ENCODE measurements at regions not wholly inside any gene's neighbourhood (a gene's known extent, or its start where the extent isn't known, plus 50 kb on each side); places are given as distances from the start of the nearest gene placed in this dataset.

GRCh38 chr2:118479020-118479419 is 368.4 kb downstream of the EN1 start:
- FAIRE-seq (no peak), DNase-seq (ENCODE audit: low spot score in 2 of 2) (no peak)

DNA sequence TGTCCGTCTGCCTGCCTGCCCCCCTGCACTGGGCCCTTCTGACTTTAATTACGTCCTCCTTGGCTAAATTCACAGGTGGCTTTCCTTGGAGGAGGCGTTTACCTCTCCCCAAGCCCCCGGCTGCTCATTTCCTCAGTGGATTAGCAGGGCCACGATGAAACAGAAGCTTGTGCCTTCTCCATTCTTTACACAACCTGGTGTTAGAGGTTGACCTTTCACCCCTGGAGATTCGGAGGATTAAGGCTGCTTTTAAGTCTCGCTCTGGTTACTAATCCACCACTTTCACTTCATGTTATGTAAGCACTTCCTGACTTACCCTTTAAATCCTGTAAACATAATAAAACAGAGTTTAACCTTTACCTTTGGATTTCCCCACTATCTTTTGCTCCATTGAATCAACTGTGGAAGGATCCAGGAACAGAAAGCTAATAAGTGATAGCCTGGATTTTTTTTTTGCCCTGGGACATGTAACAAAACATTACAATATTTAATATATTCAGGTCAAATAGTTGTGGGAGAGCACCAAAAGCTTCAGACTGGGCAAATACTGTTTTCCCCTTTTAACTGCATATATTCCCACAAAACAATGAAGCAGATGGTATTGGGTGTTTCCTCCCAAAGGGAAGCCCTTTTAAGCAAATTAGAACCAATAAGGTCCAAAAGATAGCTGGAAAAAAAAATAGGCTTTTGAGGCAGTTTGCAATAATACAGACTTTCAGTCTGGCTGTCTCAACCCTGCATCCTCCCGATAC is 370.2 kb downstream of the EN1 start:
- DNase-seq (ENCODE audit: low spot score in 2 of 2) (no peak), FAIRE-seq (no peak)

DNA sequence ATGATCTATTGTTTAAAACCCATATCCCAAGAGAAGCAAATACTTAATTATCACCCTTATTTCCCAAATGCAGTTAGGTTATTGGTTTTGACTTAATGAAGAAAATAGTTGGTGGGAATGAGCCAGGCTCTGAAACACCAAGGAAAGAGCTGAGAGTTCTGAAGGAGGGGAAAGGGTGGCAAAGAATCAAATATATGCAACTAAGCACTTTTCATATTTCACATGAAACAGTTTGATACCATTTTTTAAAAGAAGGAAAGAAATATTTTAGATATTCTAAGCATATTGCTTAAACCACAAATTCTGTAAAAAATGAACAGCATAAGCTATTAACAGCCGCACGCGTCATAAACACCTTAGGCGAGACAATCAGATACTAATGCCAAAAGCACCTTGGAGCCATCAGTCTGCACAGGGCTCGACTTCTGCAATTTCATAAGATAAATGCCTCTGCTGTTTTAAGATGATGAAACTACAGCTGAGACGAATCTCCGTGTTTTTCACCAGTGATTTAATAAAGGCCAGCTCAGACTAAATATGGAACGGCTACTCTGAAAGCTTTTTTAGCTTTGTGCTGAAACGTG is 371.7 kb downstream of the EN1 start:
- DNase-seq (ENCODE audit: low spot score in 2 of 2) (no peak), FAIRE-seq (no peak)

GRCh38 chr2:118474541-118474920 is 372.9 kb downstream of the EN1 start:
- FAIRE-seq (no peak), DNase-seq (ENCODE audit: low spot score in 2 of 2) (no peak)

DNA sequence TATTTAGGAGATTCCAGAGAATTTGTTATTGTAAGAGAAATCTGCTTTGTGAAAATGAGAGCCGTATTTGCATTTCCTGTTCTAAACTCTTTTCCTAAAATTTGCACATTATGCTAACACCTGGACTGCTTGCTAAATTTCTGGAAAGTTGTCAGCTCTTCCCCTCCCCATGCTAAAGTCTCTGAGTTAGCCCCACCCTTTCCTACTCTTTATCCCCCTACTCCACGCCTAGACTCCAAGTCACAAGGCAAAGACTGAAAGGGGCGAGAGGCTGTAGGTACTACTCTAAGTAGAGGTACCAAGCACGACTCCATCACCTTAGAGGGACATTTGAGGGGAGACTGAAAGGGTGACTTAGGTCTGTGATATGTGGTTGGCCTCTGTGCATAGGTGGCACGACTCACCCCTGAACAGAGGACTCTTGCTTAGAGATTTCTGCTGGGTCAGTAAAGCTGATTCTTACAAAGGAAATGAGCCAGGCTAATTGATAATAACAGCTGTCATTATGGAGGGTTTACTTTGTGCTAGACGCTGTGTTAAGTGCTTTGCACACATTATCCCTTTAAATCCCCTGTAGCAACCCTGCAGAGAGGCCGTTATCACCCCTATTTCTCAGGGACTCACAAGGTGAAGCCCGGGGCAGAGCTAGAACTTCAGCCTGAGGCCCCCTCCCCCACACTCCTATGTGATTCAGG is 373.5 kb downstream of the EN1 start:
- FAIRE-seq = no peak
- DNase-seq (ENCODE audit: low spot score in 2 of 2) = no peak

GRCh38 chr2:118473241-118473640 is 374.2 kb downstream of the EN1 start:
- no peak for DNase-seq (ENCODE audit: low spot score in 2 of 2)
- no peak for FAIRE-seq

DNA sequence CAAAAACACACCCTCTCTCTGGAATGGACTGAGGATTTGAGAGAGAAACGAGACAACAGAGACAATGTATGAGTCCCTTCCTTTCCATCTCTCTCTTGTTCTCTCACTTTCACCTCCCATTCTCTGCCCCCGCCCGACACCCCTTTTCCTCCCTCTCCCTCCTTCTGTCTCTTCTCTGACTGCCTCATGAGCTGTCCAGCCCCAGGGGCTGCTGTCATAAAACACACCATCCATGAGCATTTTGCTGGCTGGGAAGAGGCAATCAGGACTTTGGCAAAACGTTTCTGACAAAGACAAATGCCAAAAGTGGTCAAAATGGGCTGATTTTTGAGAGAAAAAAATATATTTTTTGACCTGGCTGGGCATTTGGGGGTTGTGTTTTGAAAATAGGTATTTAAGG is 377.2 kb downstream of the EN1 start:
- FAIRE-seq = no peak
- DNase-seq (ENCODE audit: low spot score in 2 of 2) = no peak

DNA sequence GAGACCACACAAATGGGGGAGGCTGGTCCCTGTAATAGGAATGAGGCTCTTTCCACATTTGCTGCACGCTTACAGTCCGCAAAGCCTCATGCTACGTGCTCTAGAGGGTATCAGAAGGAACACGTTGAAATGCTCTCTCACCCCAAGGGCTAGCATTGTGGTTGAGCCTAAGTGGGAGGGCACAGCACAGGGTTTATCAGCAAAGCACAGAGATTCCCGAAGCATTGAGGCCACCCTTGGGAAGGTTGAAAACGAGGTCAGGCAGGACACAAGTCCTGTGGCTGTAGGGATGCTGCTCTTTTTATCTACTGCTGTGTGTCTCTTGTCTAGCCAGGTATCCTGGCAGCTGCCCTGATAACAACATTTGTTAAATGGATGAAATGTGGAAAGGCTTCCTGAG is 378.3 kb downstream of the EN1 start:
- DNase-seq (ENCODE audit: low spot score in 2 of 2) = no peak
- no peak for FAIRE-seq

- DNase-seq (ENCODE audit: low spot score in 2 of 2) = no peak
- FAIRE-seq = no peak
Observed at GRCh38 chr2:118464546-118465265, 376.4 kb downstream of the INSIG2 start.

DNA sequence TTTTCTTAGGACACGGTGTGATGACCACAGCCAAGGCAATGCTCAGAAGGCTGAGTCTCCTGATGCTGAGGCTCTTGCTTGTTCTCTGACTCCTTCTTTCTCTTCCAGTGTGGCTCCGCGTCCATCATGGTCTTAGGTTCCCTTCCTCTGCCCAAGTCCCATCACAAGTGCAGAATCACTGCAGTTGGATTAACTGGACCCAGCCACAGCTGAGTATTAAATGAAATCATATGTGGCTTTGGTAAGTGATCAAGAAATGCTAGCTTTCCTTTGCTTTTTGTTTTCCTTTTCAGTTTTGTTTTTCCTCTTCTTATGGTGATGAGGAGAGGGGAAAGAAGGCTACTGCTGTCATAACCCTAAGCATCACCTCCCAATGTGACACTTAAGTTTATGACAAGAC is 375.8 kb downstream of the INSIG2 start:
- DNase-seq (ENCODE audit: low spot score in 2 of 2) (no peak), FAIRE-seq (no peak)

DNA sequence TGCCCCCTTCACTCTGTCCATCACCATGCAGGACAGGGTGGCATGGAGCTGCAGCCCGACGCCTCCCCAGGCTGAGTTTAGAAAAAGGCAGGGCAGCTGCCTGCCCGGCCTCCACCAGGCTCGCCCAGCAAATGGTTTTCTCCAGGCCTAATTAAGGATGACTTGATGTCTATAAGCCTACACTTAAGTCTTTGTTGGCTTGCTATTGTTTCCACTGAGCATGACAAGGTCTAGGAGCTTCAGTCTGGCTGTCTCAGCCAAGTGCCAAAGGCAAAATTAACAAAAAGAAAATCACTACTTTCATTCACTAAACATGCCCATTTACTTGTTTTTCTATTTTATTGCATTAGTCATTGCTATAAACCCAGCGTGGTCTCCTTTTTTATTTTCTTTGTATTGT is 372.2 kb downstream of the INSIG2 start:
- no peak for FAIRE-seq
- DNase-seq (ENCODE audit: low spot score in 2 of 2) = no peak

DNA sequence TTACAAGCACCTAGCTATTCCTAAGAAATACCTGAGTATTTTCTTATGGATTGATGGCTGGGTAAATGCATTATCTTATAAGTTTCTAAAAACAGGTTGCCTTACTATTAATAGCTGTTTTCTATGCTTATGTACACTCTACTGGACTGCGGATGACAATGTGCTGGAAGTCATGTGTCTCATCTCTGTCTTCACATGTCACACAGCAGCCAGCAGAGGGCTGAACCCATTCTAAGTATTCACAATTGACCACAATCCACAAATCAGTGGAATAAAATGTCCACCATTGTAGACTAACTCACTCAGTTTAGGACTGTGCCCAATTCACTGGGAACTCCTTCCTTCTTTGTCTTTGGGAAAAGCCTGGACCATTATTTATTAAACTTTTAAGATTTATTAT is 371.2 kb downstream of the INSIG2 start:
- FAIRE-seq (no peak), DNase-seq (ENCODE audit: low spot score in 2 of 2) (no peak)

- no peak for DNase-seq (ENCODE audit: low spot score in 2 of 2)
- FAIRE-seq = no peak
Observed at GRCh38 chr2:118457951-118458350, 369.7 kb downstream of the INSIG2 start.

GRCh38 chr2:118449401-118449800 is 361.1 kb downstream of the INSIG2 start:
- no peak for FAIRE-seq
- DNase-seq (ENCODE audit: low spot score in 2 of 2) = no peak

DNA sequence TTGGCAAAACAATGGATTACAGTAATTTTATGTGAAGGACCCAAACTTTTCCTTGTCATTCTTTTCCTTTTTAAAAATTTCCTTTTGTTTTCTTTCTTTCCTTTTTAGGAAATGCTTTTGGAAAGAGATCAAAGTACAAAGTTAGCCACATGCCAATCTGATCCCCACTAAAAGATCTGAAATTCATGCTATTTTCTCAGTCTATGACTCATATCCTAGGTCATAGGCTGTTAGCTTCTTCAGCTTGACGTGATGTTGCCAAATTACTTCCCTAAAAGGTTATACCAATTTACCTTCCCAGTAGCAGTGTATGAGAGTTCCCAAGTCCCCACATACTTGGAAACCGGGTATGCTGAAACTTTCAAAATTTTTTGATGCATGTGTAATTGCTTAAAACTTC is 355.3 kb downstream of the INSIG2 start:
- FAIRE-seq (no peak), DNase-seq (ENCODE audit: low spot score in 2 of 2) (no peak)

- DNase-seq (ENCODE audit: low spot score in 2 of 2) = no peak
- no peak for FAIRE-seq
Observed at GRCh38 chr2:118442996-118443553, 354.8 kb downstream of the INSIG2 start.

- FAIRE-seq (no peak), DNase-seq (ENCODE audit: low spot score in 2 of 2) (no peak)
Observed at GRCh38 chr2:118442046-118442445, 353.8 kb downstream of the INSIG2 start.

- DNase-seq (ENCODE audit: low spot score in 2 of 2) = no peak
- no peak for FAIRE-seq
Observed at GRCh38 chr2:118440404-118441098, 352.3 kb downstream of the INSIG2 start.

- DNase-seq (ENCODE audit: low spot score in 2 of 2) (no peak), FAIRE-seq (no peak)
Observed at GRCh38 chr2:118437501-118437900, 349.2 kb downstream of the INSIG2 start.

GRCh38 chr2:118431997-118432396 is 343.7 kb downstream of the INSIG2 start:
- no peak for DNase-seq (ENCODE audit: low spot score in 2 of 2)
- FAIRE-seq = no peak
